ENCODE measurements at regions not wholly inside any gene's neighbourhood (a gene's known extent, or its start where the extent isn't known, plus 50 kb on each side); places are given as distances from the start of the nearest gene placed in this dataset.

DNA sequence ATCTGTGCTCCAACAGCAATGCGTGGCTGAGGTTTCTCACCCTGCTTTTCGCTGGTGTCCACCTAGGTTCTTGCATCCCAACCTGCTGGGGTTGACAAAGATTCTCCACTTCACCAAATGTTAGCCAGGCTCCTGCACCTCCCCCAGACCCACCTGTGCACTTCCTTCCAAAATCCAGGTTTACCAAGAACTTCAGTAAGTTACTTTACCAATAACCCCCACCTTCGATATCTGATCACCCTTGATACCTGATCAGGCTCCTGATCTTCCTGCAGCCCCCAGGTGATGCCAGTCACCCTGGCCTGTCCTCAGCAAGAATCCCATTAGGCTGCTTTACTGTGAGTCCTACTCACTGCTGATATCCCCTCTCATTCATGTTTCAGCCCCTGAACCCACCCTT, 1203.4 kb downstream of the TBC1D22A start:
- no peak overlapping the region for H3K4me2 ChIP-seq (ENCODE audit: low read depth, low read length, poor library complexity, severe bottlenecking)
- H3K27ac ChIP-seq (ENCODE audit: low read depth, low read length), result no peak overlapping the region
- no peaks in the 10 kb centered on the region for H3K36me3 ChIP-seq (ENCODE audit: low read length)
- H2AFZ ChIP-seq (ENCODE audit: low read depth, low read length, severe bottlenecking), result no peak overlapping the region
- no peaks in the 10 kb centered on the region for H3K9me2 ChIP-seq (replicated peaks; ENCODE audit: insufficient read depth, low read length)
- TF ChIP-seq EZH2phosphoT487 (conservative IDR thresholded peaks at IDR 0.05; ENCODE audit: low read length), result no peak
- TF ChIP-seq, protein P1, sequence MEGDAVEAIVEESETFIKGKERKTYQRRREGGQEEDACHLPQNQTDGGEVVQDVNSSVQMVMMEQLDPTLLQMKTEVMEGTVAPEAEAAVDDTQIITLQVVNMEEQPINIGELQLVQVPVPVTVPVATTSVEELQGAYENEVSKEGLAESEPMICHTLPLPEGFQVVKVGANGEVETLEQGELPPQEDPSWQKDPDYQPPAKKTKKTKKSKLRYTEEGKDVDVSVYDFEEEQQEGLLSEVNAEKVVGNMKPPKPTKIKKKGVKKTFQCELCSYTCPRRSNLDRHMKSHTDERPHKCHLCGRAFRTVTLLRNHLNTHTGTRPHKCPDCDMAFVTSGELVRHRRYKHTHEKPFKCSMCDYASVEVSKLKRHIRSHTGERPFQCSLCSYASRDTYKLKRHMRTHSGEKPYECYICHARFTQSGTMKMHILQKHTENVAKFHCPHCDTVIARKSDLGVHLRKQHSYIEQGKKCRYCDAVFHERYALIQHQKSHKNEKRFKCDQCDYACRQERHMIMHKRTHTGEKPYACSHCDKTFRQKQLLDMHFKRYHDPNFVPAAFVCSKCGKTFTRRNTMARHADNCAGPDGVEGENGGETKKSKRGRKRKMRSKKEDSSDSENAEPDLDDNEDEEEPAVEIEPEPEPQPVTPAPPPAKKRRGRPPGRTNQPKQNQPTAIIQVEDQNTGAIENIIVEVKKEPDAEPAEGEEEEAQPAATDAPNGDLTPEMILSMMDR (IDR thresholded peaks at IDR 0.05; ENCODE audit: insufficient read depth, low read length, poor library complexity, severe bottlenecking), result no peak
- no peaks in the 10 kb centered on the region for H3K27me3 ChIP-seq (ENCODE audit: low read length)
- no peaks in the 10 kb centered on the region for H3F3A ChIP-seq (ENCODE audit: insufficient read depth)
- H3K4me3 ChIP-seq (ENCODE audit: insufficient read depth, low read length, poor library complexity, severe bottlenecking), result no peak overlapping the region
- H3K79me2 ChIP-seq (ENCODE audit: insufficient read depth, low read length), result no peaks in the 10 kb centered on the region
- H3K9me3 ChIP-seq (ENCODE audit: insufficient read depth, low read length), result no peaks in the 10 kb centered on the region
- no peak overlapping the region for H3K9ac ChIP-seq (ENCODE audit: low read length)
- H4K20me1 ChIP-seq (ENCODE audit: low read depth, low read length), result no peaks in the 10 kb centered on the region

GRCh38 chr22:47965066-47965465, 1202.6 kb downstream of the TBC1D22A start:
- Histone ChIP-seq H3K27ac (ENCODE audit: low read depth, low read length) (no peak overlapping the region), H3K36me3 (ENCODE audit: low read length) (no peaks in the 10 kb centered on the region), H3K4me2 (ENCODE audit: low read depth, low read length, poor library complexity, severe bottlenecking) (no peak overlapping the region), H3K79me2 (ENCODE audit: insufficient read depth, low read length) (no peaks in the 10 kb centered on the region), H3K9ac (ENCODE audit: low read length) (no peak overlapping the region), H3K4me3 (ENCODE audit: insufficient read depth, low read length, poor library complexity, severe bottlenecking) (no peak overlapping the region), H3K9me3 (ENCODE audit: insufficient read depth, low read length) (no peaks in the 10 kb centered on the region), H3K27me3 (ENCODE audit: low read length) (no peaks in the 10 kb centered on the region), H4K20me1 (ENCODE audit: low read depth, low read length) (no peaks in the 10 kb centered on the region), H3K9me2 (replicated peaks; ENCODE audit: insufficient read depth, low read length) (no peaks in the 10 kb centered on the region), H2AFZ (ENCODE audit: low read depth, low read length, severe bottlenecking) (no peak overlapping the region), H3F3A (ENCODE audit: insufficient read depth) (no peaks in the 10 kb centered on the region)
- TF ChIP-seq, protein P1 (IDR thresholded peaks at IDR 0.05; ENCODE audit: insufficient read depth, low read length, poor library complexity, severe bottlenecking), result no peak
- no peak for TF ChIP-seq EZH2phosphoT487 (conservative IDR thresholded peaks at IDR 0.05; ENCODE audit: low read length)

GRCh38 chr22:47963660-47964059, 1201.2 kb downstream of the TBC1D22A start:
- H3K36me3 ChIP-seq (ENCODE audit: low read length), result no peaks in the 10 kb centered on the region
- H3K4me2 ChIP-seq (ENCODE audit: low read depth, low read length, poor library complexity, severe bottlenecking), result no peak overlapping the region
- H3K9me2 ChIP-seq (replicated peaks; ENCODE audit: insufficient read depth, low read length), result no peaks in the 10 kb centered on the region
- no peaks in the 10 kb centered on the region for H3K79me2 ChIP-seq (ENCODE audit: insufficient read depth, low read length)
- H3K9ac ChIP-seq (ENCODE audit: low read length), result no peak overlapping the region
- no peaks in the 10 kb centered on the region for H4K20me1 ChIP-seq (ENCODE audit: low read depth, low read length)
- no peaks in the 10 kb centered on the region for H3F3A ChIP-seq (ENCODE audit: insufficient read depth)
- no peak overlapping the region for H3K27ac ChIP-seq (ENCODE audit: low read depth, low read length)
- no peak for TF ChIP-seq EZH2phosphoT487 (conservative IDR thresholded peaks at IDR 0.05; ENCODE audit: low read length)
- TF ChIP-seq, protein P1 (IDR thresholded peaks at IDR 0.05; ENCODE audit: insufficient read depth, low read length, poor library complexity, severe bottlenecking), result no peak
- H3K4me3 ChIP-seq (ENCODE audit: insufficient read depth, low read length, poor library complexity, severe bottlenecking), result no peak overlapping the region
- H3K27me3 ChIP-seq (ENCODE audit: low read length), result no peaks in the 10 kb centered on the region
- no peak overlapping the region for H2AFZ ChIP-seq (ENCODE audit: low read depth, low read length, severe bottlenecking)
- no peaks in the 10 kb centered on the region for H3K9me3 ChIP-seq (ENCODE audit: insufficient read depth, low read length)
